Nephron progenitor cell (in vitro differentiated cells): ENCODE measurements at regions not wholly inside any gene's neighbourhood (a gene's known extent, or its start where the extent isn't known, plus 50 kb on each side); places are given as distances from the start of the nearest gene placed in this dataset.
"Not testable (repeated sequence)": the region's sequence is repeated elsewhere in the genome, so short reads cannot be mapped to it uniquely, and the experiment has no call there.

Experiments
- DNase-seq: peaks from one replicate; pipeline ENCODE4 v3.0.0; 2021
- H3K27ac Mint-ChIP-seq: 2 replicates; pipeline ENCODE4 v1.8.0; 2021; ENCODE audit warnings: mild to moderate bottlenecking, moderate library complexity, mixed read lengths
- H3K27me3 Mint-ChIP-seq: 2 replicates; pipeline ENCODE4 v1.8.0; 2021; ENCODE audit warnings: mild to moderate bottlenecking, low read depth, mixed read lengths; ENCODE audit not compliant: poor library complexity
- H3K36me3 Mint-ChIP-seq: 2 replicates; pipeline ENCODE4 v1.8.0; 2021; ENCODE audit warnings: low read depth, mixed read lengths
- H3K4me1 Mint-ChIP-seq: 2 replicates; pipeline ENCODE4 v1.8.0; 2021; ENCODE audit warnings: mixed read lengths
- H3K4me3 Mint-ChIP-seq: 2 replicates; pipeline ENCODE4 v1.8.0; 2021; ENCODE audit warnings: mild to moderate bottlenecking, moderate library complexity, mixed read lengths
- H3K9me3 Mint-ChIP-seq: 2 replicates; pipeline ENCODE4 v1.8.0; 2021; ENCODE audit warnings: mild to moderate bottlenecking, moderate library complexity, mixed read lengths
- CTCF ChIP-seq: fragments of 200-600 bp; sonication (generic); IDR thresholded peaks from 2 replicates; pipeline ENCODE4 v1.5.0; 2021; ENCODE audit warnings: antibody characterized with exemption

GRCh38 chr12:24664161-24664880 lies 284.6 kb downstream of the BCAT1 start:
- H3K4me3 Mint-ChIP-seq = no peak overlapping the region
- no peaks in the 10 kb centered on the region for H3K9me3 Mint-ChIP-seq
- no peaks in the 10 kb centered on the region for H3K4me1 Mint-ChIP-seq
- no peaks in the 10 kb centered on the region for H3K36me3 Mint-ChIP-seq
- peaks cover 5% of the 10 kb centered on the region for H3K27me3 Mint-ChIP-seq
- H3K27ac Mint-ChIP-seq = peak overlapping the region; percentile 44
- TF ChIP-seq CTCF = no peak
- DNase-seq = no peak

GRCh38 chr12:24661657-24662096 lies 287.2 kb downstream of the BCAT1 start:
- Mint-ChIP-seq H3K4me1 (no peaks in the 10 kb centered on the region), H3K4me3 (no peak overlapping the region), H3K27me3 (peaks cover 5% of the 10 kb centered on the region), H3K9me3 (no peaks in the 10 kb centered on the region), H3K27ac (no peak overlapping the region), H3K36me3 (no peaks in the 10 kb centered on the region)
- DNase-seq = no peak
- TF ChIP-seq CTCF = no peak

GRCh38 chr12:24659016-24659415 lies 289.9 kb downstream of the BCAT1 start:
- Mint-ChIP-seq H3K27ac (no peak overlapping the region), H3K4me1 (no peaks in the 10 kb centered on the region), H3K4me3 (no peak overlapping the region), H3K9me3 (no peaks in the 10 kb centered on the region), H3K27me3 (peaks cover 5% of the 10 kb centered on the region), H3K36me3 (no peaks in the 10 kb centered on the region)
- TF ChIP-seq CTCF = no peak
- no peak for DNase-seq

- DNase-seq, H3K4me1 Mint-ChIP-seq, H3K36me3 Mint-ChIP-seq, H3K27ac Mint-ChIP-seq, H3K27me3 Mint-ChIP-seq, H3K4me3 Mint-ChIP-seq, H3K9me3 Mint-ChIP-seq: not testable (repeated sequence)
Measured at GRCh38 chr12:24654344-24654743, 294.6 kb downstream of the BCAT1 start.

- no peak for TF ChIP-seq CTCF
- DNase-seq = no peak
- H3K27ac Mint-ChIP-seq = no peak overlapping the region
- H3K9me3 Mint-ChIP-seq = peaks cover 4% of the 10 kb centered on the region
- no peaks in the 10 kb centered on the region for H3K4me1 Mint-ChIP-seq
- no peaks in the 10 kb centered on the region for H3K27me3 Mint-ChIP-seq
- no peak overlapping the region for H3K4me3 Mint-ChIP-seq
- H3K36me3 Mint-ChIP-seq = no peaks in the 10 kb centered on the region
Measured at GRCh38 chr12:24649634-24650033, 299.3 kb downstream of the BCAT1 start.

- no peak for DNase-seq
- H3K36me3 Mint-ChIP-seq = no peaks in the 10 kb centered on the region
- no peak overlapping the region for H3K27ac Mint-ChIP-seq
- H3K27me3 Mint-ChIP-seq = no peaks in the 10 kb centered on the region
- no peak for TF ChIP-seq CTCF
- peaks cover 4% of the 10 kb centered on the region for H3K9me3 Mint-ChIP-seq
- no peak overlapping the region for H3K4me3 Mint-ChIP-seq
- H3K4me1 Mint-ChIP-seq = no peaks in the 10 kb centered on the region
Measured at GRCh38 chr12:24649209-24649608, 299.7 kb downstream of the BCAT1 start.
